ENCODE measurements at regions not wholly inside any gene's neighbourhood (a gene's known extent, or its start where the extent isn't known, plus 50 kb on each side); places are given as distances from the start of the nearest gene placed in this dataset.
A peak's percentile ranks its signal among the peaks of the same experiment; 100 is the strongest.
"Not testable (repeated sequence)": the region's sequence is repeated elsewhere in the genome, so short reads cannot be mapped to it uniquely, and the experiment has no call there.

GRCh38 chr10:23918090-23918723 is 290.7 kb upstream of the KIAA1217 start:
- H3K27ac ChIP-seq: no peak overlapping the region
- no peak for DNase-seq (ENCODE audit: low read depth, low spot score)

GRCh38 chr10:23918839-23919238 is 290.1 kb upstream of the KIAA1217 start:
- DNase-seq (ENCODE audit: low read depth, low spot score): peak; percentile 12

GRCh38 chr10:23927576-23928325 is 281.2 kb upstream of the KIAA1217 start:
- DNase-seq (ENCODE audit: low read depth, low spot score): no peak
- no peak overlapping the region for H3K27ac ChIP-seq

More at GRCh38 chr10:23918839-23919238, 290.1 kb upstream of the KIAA1217 start:
- no peak overlapping the region for H3K27ac ChIP-seq

- not testable (repeated sequence) for DNase-seq (ENCODE audit: low read depth, low spot score); H3K27ac ChIP-seq
These were observed 274.9 kb upstream of the KIAA1217 start for GRCh38 chr10:23934023-23934422.

- DNase-seq (ENCODE audit: low read depth, low spot score): no peak
These were observed 263.1 kb upstream of the KIAA1217 start for GRCh38 chr10:23945845-23946244.

GRCh38 chr10:23951841-23952240 is 257.1 kb upstream of the KIAA1217 start:
- DNase-seq (ENCODE audit: low read depth, low spot score): no peak
- H3K27ac ChIP-seq: no peak overlapping the region

More at GRCh38 chr10:23945845-23946244, 263.1 kb upstream of the KIAA1217 start:
- no peak overlapping the region for H3K27ac ChIP-seq

- no peak for DNase-seq (ENCODE audit: low read depth, low spot score)
These were observed 253.3 kb upstream of the KIAA1217 start for GRCh38 chr10:23955456-23956225.

GRCh38 chr10:23965123-23965522 is 243.8 kb upstream of the KIAA1217 start:
- no peak for DNase-seq (ENCODE audit: low read depth, low spot score)
- H3K27ac ChIP-seq: no peak overlapping the region

More at GRCh38 chr10:23955456-23956225, 253.3 kb upstream of the KIAA1217 start:
- H3K27ac ChIP-seq: no peak overlapping the region

- H3K27ac ChIP-seq: no peak overlapping the region
These were observed 243.1 kb upstream of the KIAA1217 start for GRCh38 chr10:23965880-23966279.

GRCh38 chr10:23966504-23967051 is 242.4 kb upstream of the KIAA1217 start:
- no peak for DNase-seq (ENCODE audit: low read depth, low spot score)
- no peak overlapping the region for H3K27ac ChIP-seq

More at GRCh38 chr10:23965880-23966279, 243.1 kb upstream of the KIAA1217 start:
- DNase-seq (ENCODE audit: low read depth, low spot score): no peak

GRCh38 chr10:23968301-23968700 is 240.6 kb upstream of the KIAA1217 start:
- DNase-seq (ENCODE audit: low read depth, low spot score): peak; percentile 65
- no peak overlapping the region for H3K27ac ChIP-seq

GRCh38 chr10:23974746-23975272 is 234.1 kb upstream of the KIAA1217 start:
- no peak for DNase-seq (ENCODE audit: low read depth, low spot score)
- H3K27ac ChIP-seq: no peak overlapping the region

- H3K27ac ChIP-seq: no peak overlapping the region
- no peak for DNase-seq (ENCODE audit: low read depth, low spot score)
These were observed 233.5 kb upstream of the KIAA1217 start for GRCh38 chr10:23975431-23975830.

- DNase-seq (ENCODE audit: low read depth, low spot score): no peak
- H3K27ac ChIP-seq: no peak overlapping the region
These were observed 232.7 kb upstream of the KIAA1217 start for GRCh38 chr10:23976275-23976674.

- no peak for DNase-seq (ENCODE audit: low read depth, low spot score)
- no peak overlapping the region for H3K27ac ChIP-seq
These were observed 230.6 kb upstream of the KIAA1217 start for GRCh38 chr10:23978317-23978716.

GRCh38 chr10:23980094-23980493 is 228.8 kb upstream of the KIAA1217 start:
- DNase-seq (ENCODE audit: low read depth, low spot score): no peak
- H3K27ac ChIP-seq: no peak overlapping the region

- no peak for DNase-seq (ENCODE audit: low read depth, low spot score)
- no peak overlapping the region for H3K27ac ChIP-seq
These were observed 227.2 kb upstream of the KIAA1217 start for GRCh38 chr10:23981520-23982309.

- DNase-seq (ENCODE audit: low read depth, low spot score); H3K27ac ChIP-seq: not testable (repeated sequence)
These were observed 224.5 kb upstream of the KIAA1217 start for GRCh38 chr10:23984405-23984804.

GRCh38 chr10:23988006-23988405 is 220.9 kb upstream of the KIAA1217 start:
- H3K27ac ChIP-seq: no peak overlapping the region
- DNase-seq (ENCODE audit: low read depth, low spot score): no peak
